Inflammatory macrophage (primary cell): ENCODE measurements at regions not wholly inside any gene's neighbourhood (a gene's known extent, or its start where the extent isn't known, plus 50 kb on each side); places are given as distances from the start of the nearest gene placed in this dataset.
"Not testable (repeated sequence)": the region's sequence is repeated elsewhere in the genome, so short reads cannot be mapped to it uniquely, and the experiment has no call there.

Experiments
- DNase-seq, 2 donors: peaks; one replicate each; pipeline ENCODE4 v3.0.0-alpha.2; 2020 to 2022

DNA sequence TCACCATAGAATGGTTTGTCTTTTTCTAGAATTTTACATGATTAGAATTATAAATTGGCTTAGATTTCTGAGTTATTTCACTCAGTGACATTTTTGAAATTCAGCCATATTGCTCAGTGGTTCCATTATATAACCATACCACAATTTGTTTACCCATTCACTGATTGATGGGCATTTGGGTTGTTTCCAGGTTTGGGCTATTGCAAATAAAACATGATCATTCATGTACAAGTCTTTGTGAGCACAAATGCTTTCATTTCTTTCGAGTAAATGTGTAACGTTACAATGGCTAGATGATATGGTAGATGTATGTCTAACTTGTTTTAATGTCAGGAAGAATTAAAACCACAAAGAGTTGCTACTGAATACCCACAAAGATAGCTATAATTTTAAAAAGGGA lies 279.9 kb upstream of the TARS1 start:
- no peak for DNase-seq

- DNase-seq: no peak
Measured at GRCh38 chr5:33161421-33161820, 279.3 kb upstream of the TARS1 start.

DNA sequence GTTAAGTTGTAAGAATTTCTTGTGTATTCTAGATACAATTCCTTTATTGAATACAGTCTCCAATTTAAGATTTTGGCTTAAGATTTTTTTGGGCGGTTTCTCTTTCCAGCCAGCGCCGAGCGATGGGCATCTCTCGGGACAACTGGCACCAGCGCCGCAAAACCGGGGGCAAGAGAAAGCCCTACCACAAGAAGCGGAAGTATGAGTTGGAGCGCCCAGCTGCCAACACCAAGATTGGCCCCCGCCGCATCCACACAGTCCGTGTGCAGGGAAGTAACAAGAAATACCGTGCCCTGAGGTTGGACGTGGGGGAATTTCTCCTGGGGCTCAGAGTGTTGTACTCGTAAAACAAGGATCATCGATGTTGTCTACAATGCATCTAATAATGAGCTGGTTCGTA lies 278.7 kb upstream of the TARS1 start:
- DNase-seq: no peak

DNA sequence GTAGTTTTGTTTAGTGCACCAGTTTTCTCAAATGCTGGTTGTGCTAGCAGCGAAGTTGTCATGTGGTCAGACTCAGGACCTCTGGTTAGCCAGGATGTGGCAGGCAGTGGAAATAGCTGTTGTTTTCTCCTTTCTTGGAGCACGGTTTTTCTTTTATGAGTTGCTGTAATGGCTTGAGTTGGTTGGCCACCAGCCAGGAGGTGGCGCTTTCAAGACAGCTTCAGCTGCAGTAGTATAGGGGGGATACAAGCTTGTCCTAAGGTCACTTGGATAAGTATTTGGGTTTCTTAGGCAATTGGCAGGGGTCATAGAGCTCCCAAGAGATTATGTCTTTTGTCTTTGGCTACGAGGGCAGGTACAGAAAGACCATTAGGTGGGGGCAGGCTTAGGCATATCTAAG lies 274.2 kb upstream of the TARS1 start:
- DNase-seq: no peak

GRCh38 chr5:33166948-33167347 lies 273.8 kb upstream of the TARS1 start:
- no peak for DNase-seq

- DNase-seq: no peak
Measured at GRCh38 chr5:33167541-33167940, 273.2 kb upstream of the TARS1 start.

GRCh38 chr5:33170411-33170810 lies 270.4 kb upstream of the TARS1 start:
- DNase-seq: no peak

GRCh38 chr5:33174383-33174782 lies 266.4 kb upstream of the TARS1 start:
- DNase-seq: no peak

- DNase-seq: no peak
Measured at GRCh38 chr5:33179301-33179700, 261.5 kb upstream of the TARS1 start.

GRCh38 chr5:33180900-33181299 lies 259.9 kb upstream of the TARS1 start:
- DNase-seq: no peak

- no peak for DNase-seq
Measured at GRCh38 chr5:33182986-33183385, 257.8 kb upstream of the TARS1 start.

GRCh38 chr5:33184367-33184766 lies 256.4 kb upstream of the TARS1 start:
- no peak for DNase-seq

DNA sequence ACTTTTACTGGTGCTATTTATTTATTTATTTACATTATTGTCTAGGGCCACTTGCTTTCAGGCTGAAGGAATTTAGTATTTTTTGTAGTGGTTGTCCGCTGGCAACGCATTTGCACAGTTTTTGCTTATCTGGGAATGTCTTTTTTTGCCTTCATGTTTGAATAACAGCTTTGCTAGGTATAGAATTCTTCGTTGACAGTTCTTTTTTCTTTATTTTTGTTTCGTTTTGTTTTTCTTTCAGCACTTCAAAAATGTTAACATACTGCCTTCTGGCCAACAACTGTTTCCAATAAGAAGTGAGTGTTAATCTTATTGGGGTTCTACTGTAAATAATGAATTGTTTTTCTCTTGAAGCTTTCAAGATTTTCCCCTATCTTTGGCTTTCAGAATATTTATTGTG lies 252.7 kb upstream of the TARS1 start:
- DNase-seq: no peak

DNA sequence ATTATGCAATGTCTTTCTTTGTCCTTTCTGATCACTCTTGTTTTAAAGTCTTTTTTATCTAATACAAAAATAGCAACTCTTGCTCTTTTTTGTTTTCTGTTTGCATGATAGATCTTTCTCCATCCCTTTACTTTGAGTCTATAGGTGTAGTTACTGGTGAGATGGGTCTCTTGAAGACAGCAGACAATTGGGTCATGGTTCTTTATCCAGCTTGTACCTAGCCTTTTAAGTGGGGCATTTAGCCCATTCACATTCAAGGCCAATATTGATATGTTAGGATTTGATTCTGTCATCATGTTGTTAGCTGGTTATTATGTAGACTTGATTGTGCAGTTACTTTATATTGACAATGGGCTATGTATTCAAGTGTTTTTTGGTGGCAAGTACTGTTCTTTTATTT lies 245.9 kb upstream of the TARS1 start:
- no peak for DNase-seq

GRCh38 chr5:33195431-33196165 lies 245.2 kb upstream of the TARS1 start:
- no peak for DNase-seq

DNA sequence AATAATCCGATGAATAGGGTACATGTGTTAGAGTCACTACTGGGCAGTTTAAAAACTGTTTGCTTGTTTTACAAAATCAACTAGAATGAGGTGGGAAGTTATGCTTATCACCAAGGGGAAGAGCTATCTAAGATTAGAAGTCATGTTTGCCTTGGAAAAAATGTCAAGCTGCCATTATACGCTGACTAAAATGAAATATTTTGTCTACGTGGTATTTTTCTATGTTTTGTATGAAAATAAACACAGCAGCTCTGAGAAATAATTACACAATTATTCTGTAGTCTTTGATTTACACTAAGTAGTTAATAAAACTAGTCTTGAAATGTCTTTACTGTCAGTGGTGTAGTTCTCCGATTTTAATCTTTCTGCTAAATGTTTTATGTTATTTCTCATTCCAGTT lies 241.9 kb upstream of the TARS1 start:
- no peak for DNase-seq

DNA sequence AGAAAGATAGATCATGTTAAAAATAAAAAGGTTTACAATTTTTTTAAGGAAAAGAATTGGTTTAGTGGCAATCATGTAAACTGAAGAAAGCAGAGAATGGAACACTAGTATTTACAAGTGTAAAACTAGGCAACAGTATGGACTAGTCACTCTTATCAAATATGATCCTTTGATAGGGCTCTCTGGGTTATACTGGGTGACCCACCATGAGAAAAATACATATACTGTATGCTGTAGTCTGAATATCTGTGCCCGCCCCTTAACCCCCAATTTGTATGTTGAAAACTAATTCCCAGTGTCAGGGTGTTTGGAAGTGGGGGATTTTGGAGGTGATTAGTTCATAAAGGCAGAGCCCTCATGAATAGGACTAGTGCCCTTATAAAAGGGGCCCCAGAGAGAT lies 236.8 kb upstream of the TARS1 start:
- DNase-seq: no peak

GRCh38 chr5:33205079-33205478 lies 235.7 kb upstream of the TARS1 start:
- no peak for DNase-seq

GRCh38 chr5:33205727-33206410 lies 234.9 kb upstream of the TARS1 start:
- no peak for DNase-seq

GRCh38 chr5:33206962-33207506 lies 233.7 kb upstream of the TARS1 start:
- no peak for DNase-seq

GRCh38 chr5:33209252-33209651 lies 231.5 kb upstream of the TARS1 start:
- no peak for DNase-seq

- DNase-seq: not testable (repeated sequence)
Measured at GRCh38 chr5:33210221-33210620, 230.5 kb upstream of the TARS1 start.

- DNase-seq: no peak
Measured at GRCh38 chr5:33210978-33211377, 229.8 kb upstream of the TARS1 start.

DNA sequence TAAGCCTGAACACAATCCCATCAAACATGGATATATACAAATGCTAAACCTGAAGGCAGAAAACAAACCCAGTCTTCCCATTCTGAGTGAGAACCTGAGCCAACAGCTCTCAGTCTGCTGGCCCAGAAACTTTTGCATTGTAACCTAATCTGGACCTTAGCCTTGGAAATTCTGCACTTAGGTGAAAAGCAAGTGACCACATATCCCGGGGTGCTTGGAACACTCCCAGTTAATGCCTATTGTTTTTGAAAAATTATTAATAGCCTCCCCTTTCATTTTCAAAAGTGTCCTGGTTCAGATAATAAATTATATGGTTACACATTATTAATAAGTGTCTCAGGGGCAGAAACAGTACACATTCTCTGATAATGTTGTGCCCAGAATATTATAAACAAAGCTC lies 228.3 kb upstream of the TARS1 start:
- DNase-seq: no peak
